ENCODE measurements at regions not wholly inside any gene's neighbourhood (a gene's known extent, or its start where the extent isn't known, plus 50 kb on each side); places are given as distances from the start of the nearest gene placed in this dataset.

- TF ChIP-seq POLR2A (IDR thresholded peaks at IDR 0.05) = no peak
- TF ChIP-seq CTCF (IDR thresholded peaks at IDR 0.05) = no peak
- TF ChIP-seq POLR2AphosphoS5 (IDR thresholded peaks at IDR 0.05) = no peak
Observed at GRCh38 chr13:40345149-40345514, 321.3 kb downstream of the FOXO1 start.
